ENCODE measurements at regions not wholly inside any gene's neighbourhood (a gene's known extent, or its start where the extent isn't known, plus 50 kb on each side); places are given as distances from the start of the nearest gene placed in this dataset.

- no peak for TF ChIP-seq POLR2AphosphoS5 (IDR thresholded peaks at IDR 0.05; ENCODE audit: low read depth, low read length)
- no peak for TF ChIP-seq SIN3A (IDR thresholded peaks at IDR 0.05; ENCODE audit: borderline replicate concordance, insufficient read depth, low read length)
- TF ChIP-seq REST (IDR thresholded peaks at IDR 0.05; ENCODE audit: insufficient read depth in 1 of 2, low read depth in 2 of 2, low read length in 2 of 2): no peak
These were observed 126.9 kb downstream of the LY86 start for GRCh38 chr6:6715465-6715864.
